ENCODE measurements at regions not wholly inside any gene's neighbourhood (a gene's known extent, or its start where the extent isn't known, plus 50 kb on each side); places are given as distances from the start of the nearest gene placed in this dataset.
"Not testable (repeated sequence)": the region's sequence is repeated elsewhere in the genome, so short reads cannot be mapped to it uniquely, and the experiment has no call there.

DNA sequence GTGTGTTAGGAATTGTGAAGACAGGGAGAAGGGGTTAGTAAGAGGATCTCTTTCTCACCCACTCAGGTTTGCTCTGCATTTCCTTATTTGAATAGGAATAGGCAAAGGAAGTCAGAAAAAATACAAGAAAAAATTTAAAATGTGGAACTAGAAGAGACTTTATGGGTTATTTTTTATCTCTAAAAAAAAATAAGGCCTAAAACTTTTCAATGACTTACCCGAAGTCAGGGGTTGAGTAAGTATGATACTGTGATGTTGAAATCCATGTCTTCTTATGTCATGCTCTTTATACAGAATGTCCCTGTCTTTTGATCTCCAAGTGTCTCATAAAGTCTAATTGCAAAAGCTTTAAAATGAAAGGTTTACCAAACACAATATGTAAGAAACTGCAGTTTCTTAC lies 148.3 kb upstream of the PIK3R1 start:
- DNase-seq (ENCODE audit: low spot score): no peak

DNA sequence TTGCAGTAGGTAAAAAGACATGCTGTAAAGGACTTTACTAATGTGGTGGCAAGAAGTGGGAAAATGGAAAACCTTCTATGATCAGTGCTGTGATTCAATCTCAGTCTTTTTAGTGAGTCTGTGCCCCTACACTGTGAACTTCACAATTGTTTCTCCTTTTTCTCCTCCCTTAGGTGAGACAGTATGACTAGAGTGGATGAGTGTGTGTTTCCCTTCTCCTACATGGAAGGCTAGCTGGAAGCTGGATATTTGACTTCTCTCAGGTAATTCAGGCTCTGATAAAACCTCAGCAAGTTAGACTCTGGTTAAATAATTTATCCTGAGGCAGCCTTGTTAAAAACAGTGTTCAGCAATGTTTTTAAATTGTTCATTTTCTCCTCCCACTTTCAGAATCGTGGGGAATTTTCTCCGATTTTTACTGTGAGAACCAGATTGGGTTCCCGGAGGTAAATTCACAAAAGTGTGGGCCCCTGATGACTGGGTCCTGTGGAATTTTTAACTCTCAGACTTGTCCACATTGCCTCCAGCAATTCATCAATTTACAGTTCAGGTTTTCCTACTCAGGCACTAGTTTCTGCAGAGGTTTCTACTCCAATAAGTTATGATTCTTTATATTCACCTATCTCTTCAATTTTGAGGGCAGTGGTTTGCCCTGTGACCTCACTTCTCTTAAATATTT lies 149.1 kb upstream of the PIK3R1 start:
- no peak for DNase-seq (ENCODE audit: low spot score)

DNA sequence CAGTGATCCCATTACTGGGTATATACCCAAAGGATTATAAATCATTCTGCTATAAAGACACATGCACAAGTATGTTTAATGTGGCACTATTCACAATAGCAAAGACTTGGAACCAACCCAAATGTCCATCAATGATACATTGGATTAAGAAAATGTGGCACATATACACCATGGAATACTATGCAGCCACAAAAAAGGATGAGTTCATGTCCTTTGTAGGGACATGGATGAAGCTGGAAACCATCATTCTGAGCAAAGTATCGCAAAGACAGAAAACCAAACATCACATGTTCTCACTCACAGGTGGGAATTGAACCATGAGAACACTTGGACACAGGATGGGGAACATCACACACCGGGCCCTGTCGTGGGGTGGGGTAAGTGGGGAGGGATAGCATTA lies 150.2 kb upstream of the PIK3R1 start:
- not testable (repeated sequence) for DNase-seq (ENCODE audit: low spot score)

DNA sequence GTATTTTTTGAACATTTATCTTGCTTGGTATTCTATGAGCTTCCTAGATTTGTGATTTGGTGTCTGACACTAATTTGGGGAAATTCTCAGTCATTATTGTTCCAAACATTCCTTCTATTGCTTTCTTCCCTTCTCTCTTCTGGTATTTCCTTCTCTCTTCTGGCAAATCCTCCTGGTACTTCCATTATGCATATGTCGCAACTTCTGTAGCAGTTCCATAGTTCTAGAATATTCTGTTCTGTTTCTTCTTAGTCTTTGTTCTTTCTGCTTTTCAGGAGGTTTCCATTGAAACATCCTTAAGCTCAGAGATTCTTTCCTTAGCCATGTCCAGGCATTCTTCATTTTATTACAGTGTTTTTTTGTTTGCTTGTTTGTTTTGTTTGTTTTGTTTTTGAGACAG lies 155.2 kb upstream of the PIK3R1 start:
- DNase-seq (ENCODE audit: low spot score): no peak

DNA sequence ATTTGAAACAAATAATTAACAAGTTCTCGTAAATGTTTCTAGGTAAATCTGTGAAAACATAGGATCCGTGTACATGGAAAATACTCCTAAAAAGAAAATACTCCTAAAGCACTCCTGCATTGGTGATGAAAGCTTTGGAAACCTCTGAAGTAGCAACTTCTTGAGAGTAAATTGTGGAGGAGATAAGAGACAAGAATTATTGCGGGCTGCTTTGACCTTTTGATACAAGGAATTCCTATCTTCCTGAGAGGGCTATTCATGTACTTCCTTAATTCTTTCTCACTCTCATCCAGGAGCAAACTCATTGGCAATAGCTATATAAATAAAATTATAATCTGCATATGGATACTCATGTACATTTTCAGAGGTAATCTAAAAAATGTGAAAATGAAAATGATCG lies 158.4 kb upstream of the PIK3R1 start:
- no peak for DNase-seq (ENCODE audit: low spot score)

DNA sequence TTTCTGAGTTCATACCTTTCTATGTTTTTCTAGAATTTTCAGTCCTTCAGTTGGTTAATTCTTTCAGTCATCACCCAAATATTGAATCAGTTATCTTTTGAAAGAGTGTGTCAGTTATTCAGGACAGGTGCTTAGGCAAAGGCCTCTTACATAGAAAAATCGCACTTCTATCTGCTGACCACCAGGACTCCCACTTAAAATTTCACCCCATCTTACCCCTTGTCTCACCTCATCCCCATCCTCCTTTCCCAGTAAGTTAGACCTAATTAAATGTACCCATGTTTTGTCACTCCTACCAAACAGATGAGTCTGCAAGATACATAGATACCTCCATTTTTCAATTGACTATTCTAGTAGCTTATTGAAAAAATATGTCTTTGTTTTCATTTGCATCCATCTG lies 159.9 kb upstream of the PIK3R1 start:
- no peak for DNase-seq (ENCODE audit: low spot score)

DNA sequence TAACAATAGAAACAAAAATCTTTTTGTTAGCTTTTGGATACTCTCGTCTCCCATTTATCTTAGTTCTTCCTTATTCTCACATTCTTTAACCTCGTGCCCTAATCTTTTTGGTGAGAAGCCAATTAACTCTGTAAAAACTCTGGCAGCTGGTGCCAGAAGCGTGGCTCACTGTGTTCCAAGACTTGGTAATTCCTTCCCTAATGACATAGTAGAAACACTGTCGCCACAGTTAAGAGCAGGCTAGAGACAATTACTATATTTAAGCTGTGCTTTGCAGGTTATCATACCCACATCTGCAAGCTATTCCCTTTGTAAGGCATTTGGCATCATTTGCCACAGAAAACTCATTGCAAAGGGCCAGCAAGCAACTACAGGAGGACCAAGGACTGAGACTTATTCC lies 160.9 kb upstream of the PIK3R1 start:
- no peak for DNase-seq (ENCODE audit: low spot score)

DNA sequence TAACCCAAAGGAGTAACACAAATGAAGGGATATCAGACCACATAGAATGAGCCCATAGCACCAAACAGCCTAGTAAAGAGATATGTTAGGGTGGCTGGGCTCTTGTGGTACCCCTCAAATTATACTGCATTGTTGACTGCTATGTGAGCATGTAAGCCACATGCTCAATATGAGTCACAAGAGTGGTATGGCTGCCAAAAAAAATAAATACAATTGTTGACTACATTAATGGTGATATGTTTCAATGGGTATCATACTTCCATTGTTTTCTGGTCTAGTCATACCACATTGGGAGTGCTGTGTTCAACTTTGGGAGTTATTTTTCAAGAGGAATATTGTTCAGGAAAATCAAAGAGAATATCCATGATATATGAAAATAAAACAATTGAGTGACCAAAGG lies 162.4 kb upstream of the PIK3R1 start:
- no peak for DNase-seq (ENCODE audit: low spot score)

DNA sequence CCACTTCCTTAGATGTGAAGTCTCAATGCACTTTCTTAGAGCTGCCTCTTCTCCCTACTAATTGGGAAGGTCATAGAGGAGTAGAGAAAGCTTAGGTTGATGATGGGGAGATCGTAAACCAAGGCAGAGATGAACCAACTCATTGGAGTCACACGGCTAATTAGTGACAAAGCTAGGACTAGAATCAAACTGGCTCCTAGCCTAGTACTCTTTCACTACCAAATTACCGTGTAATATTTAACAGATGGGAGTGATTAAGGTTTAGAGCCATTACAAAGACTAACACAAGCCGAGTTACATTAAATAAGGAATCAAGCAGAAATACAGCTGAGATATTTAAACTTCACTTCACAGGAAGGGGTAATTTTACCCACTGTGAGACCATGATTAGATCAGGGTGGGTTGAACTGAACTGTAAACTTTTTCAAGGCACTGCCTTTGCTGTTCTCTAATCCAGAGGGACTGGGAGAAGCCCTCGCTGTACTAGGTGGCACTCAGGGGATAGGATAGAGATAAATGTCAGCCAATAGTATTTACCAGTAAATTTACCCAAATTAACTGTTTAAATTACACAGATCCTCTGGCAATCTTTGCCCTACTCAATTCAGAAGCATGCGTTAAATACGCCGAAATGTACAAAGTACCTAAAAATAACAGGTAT lies 166.4 kb upstream of the PIK3R1 start:
- DNase-seq (ENCODE audit: low spot score): no peak

DNA sequence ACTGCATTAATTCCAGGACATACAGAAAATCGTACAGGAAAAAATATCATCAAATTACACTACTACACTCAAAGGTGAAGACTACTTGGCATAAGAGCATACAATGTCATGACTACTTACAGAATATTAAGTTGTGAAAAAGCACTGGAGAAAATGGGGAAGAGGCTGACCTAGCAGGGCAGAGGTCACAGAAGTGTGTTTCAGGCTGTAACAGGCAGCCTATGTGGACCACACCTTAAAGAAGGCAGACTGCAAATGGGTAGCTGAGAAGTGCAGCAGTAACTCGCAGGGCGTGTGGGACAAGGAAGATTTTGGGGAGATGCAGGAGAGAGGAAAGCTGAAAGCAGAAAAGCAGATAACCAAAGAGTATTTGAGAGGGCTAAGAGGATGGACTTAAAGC lies 167.0 kb upstream of the PIK3R1 start:
- DNase-seq (ENCODE audit: low spot score): no peak

DNA sequence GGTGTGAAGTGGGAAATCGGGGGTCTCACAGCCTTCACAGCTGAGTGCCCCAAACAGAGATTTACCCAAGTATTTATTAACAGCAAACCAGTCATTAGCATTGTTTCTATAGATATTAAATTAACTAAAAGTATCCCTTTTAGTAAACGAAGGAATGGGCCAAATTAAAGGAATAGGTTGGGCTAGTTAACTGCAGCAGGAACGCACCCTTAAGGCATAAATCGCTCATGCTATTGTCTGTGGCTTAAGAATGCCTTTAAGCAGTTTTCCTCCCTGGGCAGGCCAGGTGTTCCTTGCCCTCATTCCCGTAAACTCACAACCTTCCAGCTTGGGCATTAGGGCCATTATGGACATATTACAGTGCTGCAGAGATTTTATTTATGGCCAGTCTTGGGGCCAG lies 167.5 kb upstream of the PIK3R1 start:
- DNase-seq (ENCODE audit: low spot score): not testable (repeated sequence)

DNA sequence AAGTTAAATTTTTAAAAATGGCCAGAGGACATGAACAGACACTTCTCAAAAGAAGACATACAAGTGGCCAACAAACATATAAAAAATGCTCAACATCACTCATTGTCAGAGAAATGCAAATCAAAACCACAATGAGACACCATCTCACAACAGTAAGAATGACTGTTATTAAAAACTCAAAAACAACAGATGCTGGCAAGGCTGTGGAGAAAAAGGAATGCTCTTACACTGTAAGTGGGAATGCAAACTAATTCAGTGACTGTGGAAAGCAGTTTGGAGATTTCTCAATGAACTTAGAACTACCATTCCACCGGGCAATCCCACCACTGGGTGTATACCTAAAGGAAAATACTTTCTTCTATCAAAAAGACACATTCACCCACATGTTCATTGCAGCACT lies 168.5 kb upstream of the PIK3R1 start:
- no peak for DNase-seq (ENCODE audit: low spot score)

DNA sequence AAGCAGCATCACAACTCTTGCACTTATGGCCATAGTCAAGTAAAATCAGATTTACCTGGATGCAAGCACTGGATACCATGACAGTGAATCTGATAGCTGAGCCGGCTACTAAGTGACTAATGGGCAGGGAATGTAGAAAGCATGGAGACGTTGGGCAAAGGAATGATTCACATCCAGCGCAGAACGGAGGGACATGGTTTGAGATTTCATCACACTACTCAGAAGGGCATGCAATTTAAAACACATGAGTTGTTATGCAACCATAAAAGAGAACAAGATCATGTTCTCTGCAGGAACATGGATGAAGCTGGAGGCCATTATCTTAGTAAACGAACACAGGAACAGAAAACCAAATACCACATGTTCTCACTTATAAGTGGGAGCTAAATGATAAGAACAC lies 169.1 kb upstream of the PIK3R1 start:
- no peak for DNase-seq (ENCODE audit: low spot score)

DNA sequence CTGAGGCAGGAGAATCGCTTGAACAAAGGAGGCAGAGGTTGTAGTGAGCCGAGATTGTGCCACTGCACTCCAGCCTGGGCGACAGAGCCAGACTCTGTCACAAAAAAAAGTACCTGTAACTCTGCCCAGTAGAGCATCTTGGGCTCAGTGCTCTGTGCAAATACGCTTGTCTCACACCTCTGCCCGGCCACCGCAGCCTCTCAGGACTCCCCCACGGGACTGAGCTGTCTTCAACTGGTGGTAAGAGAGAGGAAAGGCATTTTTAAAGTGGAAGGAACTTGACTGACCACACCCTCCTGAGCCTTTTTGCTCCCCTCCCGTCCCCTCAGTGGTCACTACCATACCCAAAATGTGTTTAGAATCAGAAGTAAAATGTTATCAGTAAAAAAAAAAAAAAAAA lies 174.3 kb upstream of the PIK3R1 start:
- no peak for DNase-seq (ENCODE audit: low spot score)

DNA sequence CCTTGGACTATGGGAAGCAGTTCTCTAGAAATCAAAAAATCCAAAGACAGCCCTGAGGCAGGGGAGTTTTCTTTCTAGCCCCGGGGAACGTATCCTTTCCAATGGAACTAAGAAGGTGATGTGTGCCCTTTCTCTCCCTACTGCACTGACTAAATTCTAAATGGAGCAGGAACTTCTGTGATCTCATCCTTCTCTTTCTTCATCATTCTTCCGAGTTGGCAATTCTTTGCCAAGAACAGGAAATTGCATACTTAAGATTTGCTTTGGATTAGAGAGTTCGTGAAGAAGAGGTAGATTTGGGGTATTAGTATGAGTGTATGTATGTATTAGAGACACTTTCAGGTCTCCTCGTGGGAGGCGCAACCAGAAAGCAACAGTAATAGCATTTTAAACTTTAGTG lies 178.0 kb upstream of the PIK3R1 start:
- DNase-seq (ENCODE audit: low spot score): no peak

DNA sequence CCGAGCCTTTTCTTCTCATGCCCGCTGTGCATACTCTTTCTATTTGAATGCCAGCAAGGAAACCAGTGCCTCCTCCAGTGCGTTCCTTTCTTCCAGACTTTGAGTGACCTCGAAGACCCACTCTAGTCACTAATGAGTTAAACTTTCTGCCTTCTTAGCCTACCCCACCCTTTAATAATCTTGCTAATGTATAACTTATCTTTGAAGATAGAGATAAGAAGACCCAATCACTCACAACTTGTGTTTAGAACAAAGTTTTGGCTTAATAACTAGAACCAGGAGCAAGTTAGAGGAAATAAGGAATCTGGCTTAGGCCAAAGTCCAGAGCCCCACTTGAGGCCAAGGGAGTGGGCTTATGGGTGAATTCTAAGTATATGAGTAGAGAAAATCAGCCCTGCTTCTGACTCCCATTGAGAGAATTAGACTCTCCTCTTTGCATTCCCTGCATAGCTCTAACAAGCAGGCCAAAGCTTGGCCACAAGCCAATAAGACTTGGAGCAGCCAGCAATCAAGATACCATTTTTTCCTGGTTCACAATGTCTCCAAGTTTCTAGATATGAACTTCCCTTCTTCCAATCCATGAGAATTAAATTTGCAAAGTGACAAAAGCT lies 181.5 kb upstream of the PIK3R1 start:
- DNase-seq (ENCODE audit: low spot score): no peak

DNA sequence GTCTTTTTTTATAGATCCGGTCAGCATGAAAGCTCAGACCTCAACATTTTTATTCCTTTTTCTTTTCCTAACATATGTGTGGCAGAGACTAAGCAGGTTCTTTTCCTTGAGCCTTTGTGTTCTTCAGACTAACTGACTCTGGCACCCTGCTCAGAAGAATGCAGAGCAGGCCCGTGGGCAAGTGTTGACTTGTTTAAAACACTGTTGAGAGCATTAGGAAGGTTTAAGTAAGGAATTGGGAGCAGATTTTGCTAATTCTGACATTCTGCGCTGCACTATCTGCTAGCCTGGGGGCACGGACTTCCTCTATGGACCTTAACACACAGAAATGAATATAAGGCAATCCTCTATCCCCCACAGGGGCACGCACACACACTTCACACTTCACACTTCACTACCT lies 182.5 kb upstream of the PIK3R1 start:
- DNase-seq (ENCODE audit: low spot score): no peak

DNA sequence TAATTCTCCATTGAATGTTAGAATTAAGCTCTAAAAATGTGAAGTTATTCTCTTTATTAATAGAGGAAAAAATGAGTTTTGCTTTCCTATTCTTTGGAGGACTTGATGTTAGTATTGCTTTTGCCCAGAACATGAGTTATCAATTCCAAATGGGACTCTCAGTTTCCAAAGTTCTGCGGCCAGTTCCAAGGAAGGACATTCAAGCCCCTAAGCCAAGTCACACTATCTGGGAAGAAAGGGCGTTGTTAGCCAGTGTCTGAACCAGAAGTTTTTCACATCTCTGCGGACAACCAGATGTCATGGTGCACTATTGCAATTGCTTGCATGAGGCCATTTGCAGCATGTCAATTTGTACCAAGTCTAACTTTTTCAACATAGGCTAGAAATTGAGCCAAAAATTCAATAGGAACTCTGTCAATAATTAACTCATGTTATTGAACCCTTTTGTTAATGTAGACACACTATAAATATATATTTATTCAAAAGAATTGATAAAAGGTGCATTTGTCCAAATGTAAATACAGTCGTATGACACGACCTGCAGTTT lies 183.3 kb upstream of the PIK3R1 start:
- DNase-seq (ENCODE audit: low spot score): no peak

DNA sequence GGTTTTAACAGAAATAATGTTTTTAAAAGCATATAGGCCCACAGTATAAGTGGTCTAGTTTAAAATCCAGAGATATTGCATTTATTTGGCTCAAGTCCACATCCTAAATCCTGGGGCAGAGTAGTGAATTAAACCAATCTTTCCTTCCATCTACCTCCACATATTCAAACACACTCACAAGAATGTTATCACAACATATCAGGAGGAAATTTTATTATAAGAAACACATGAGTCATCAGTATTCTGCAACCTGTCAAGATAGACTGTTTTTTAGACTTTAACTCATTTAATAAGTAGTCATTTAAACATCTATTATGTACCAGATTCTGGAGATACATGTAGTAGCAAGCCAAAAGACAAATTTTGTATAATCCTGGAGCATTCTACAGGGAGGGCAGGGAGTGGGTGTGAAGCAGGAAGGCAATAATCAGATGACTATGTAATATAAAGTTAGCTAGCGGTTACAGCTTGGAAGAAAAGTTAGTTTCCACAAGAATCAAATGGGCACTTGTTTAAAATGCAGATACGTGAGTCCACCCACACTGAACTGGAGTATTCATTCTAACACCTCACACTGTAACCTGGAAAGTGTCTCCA lies 187.3 kb upstream of the PIK3R1 start:
- no peak for DNase-seq (ENCODE audit: low spot score)

DNA sequence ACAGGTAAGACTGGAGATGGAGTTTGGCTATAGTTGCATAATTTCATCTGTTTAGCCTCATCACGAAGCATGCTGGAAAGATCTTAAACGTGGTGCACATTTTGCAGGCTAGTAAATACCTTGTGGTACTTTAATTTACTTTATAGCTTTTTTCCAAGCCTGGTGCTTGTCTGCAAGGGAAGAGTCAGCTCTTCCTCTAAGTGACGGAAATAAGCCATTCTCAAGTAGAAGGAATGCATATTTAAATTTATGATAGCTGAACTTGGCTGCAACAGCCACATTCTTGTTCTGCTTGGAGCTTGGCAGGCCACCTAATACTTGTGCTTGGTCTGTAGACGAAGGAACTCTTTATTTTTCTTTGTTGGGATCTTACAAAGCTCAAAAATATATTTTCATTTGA lies 188.0 kb upstream of the PIK3R1 start:
- no peak for DNase-seq (ENCODE audit: low spot score)

DNA sequence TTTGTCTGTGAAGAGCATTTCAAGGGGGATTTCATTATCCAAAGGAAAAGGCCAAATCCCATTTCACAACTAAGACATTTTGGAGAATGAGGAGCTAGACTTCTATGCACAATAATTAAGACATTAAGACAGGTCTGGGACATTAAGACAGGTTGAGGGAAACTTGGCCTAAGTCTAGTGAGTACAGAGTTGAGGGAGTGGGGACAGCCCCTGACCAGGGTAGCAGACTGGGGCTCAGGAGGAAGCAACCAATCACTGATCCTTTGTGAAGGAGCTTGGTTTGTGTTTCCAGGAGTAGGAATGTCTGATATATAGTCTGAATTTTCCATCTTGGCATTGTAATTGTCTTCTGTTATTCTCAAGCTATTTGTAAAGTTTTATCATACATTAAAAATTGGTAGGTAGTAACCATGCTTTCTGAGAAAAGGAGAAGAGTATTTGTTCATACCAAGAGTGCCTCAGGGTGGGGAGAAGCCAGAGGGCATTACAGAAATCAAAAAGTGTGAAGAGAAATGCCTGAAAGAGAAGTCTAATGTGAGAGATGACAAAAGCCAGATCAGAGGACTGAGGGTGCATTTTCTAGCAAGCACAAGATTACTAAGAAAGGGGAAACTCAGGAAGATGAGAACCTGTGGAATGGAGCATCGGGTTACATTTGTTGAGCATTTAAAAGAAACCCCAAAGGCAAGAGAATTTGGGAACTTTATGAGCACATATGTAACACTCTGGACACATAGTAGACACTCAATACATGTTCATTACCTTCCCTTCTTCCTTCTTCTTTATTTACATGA lies 189.3 kb upstream of the PIK3R1 start:
- no peak for DNase-seq (ENCODE audit: low spot score)

DNA sequence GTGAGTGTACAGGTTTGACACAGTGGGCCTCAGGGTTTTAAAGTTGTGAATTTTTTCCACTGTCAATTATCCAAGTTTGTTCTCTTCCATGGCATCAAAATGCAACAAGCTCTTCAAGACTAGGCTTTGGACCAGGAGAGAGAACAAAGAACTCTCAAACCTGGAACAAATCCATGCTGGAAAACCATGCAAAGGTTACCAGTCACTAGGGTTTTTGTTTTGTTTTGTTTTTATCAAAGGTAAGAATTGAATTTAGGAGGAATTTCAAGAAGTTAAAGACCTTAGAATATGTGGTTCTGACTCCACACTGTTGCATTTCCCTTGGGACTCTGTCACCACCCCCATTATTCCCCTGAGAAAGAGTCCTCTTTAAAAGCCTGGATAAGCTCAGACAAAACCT lies 191.1 kb upstream of the PIK3R1 start:
- DNase-seq (ENCODE audit: low spot score): no peak

Measured in ecto neural progenitor cell (in vitro differentiated cells).